Endothelial cell of umbilical vein (primary cell): ENCODE measurements at regions not wholly inside any gene's neighbourhood (a gene's known extent, or its start where the extent isn't known, plus 50 kb on each side); places are given as distances from the start of the nearest gene placed in this dataset.
"Not testable (repeated sequence)": the region's sequence is repeated elsewhere in the genome, so short reads cannot be mapped to it uniquely, and the experiment has no call there.

Source experiments
- BruUV-seq: library from RNA; stranded (reverse); fragments of 400-500 nt; replicated peaks from 2 replicates; lab custom pipeline; 2021; lab: Mats Ljungman, UMichigan
- CTCF ChIA-PET: fragments of 300-600, 350-600 bp; sonication (Branson Sonifier 250); formaldehyde crosslinking; loops from one replicate; lab custom pipeline; 2021; ENCODE audit warnings: antibody characterized with exemption, inconsistent platforms; lab: Charles Lee
- POLR2A ChIA-PET: fragments of 300-600, 350-600 bp; sonication (Branson Sonifier 250); formaldehyde crosslinking; loops from one replicate; lab custom pipeline; 2021; ENCODE audit warnings: antibody characterized with exemption, inconsistent platforms; lab: Charles Lee
- DNase-seq: peaks from one replicate; pipeline ENCODE4 v3.0.0-alpha.2; 2011; ENCODE audit warnings: low read depth, low spot score
- FAIRE-seq: peaks from 2 replicates; lab custom pipeline; 2011; peaks lifted over from hg19 to GRCh38; lab: Jason Lieb, UNC
- H2AFZ ChIP-seq: 2 replicates; pipeline ENCODE4 v1.6.0; 2012; ENCODE audit warnings: low read depth, low read length, control low read depth, inconsistent platforms
- H3K27ac ChIP-seq: 2 replicates; pipeline ENCODE4 v1.5.1; 2011; ENCODE audit warnings: low read depth, mild to moderate bottlenecking, control low read depth, low read length, moderate library complexity; ENCODE audit not compliant: insufficient read depth
- H3K27me3 ChIP-seq, 2 experiments: 2 replicates each; pipeline versions ENCODE4 v1.6.0 to v1.6.1; 2011; ENCODE audit warnings: low read length in 2 of 2, mixed read lengths in 1 of 2; ENCODE audit not compliant: control insufficient read depth in 2 of 2, insufficient read depth in 2 of 2
- H3K36me3 ChIP-seq, 2 experiments: 2 replicates in 1 of 2; 3 replicates in 1 of 2; pipeline ENCODE4 v1.5.1; 2011; ENCODE audit warnings: low read length in 2 of 2, mild to moderate bottlenecking in 1 of 2, moderate library complexity in 1 of 2; ENCODE audit not compliant: control insufficient read depth in 2 of 2, insufficient read depth in 2 of 2; ENCODE audit errors: extremely low read depth in 1 of 2
- H3K4me1 ChIP-seq: 3 replicates; pipeline ENCODE4 v1.5.1; 2011; ENCODE audit warnings: mild to moderate bottlenecking, low read length; ENCODE audit not compliant: control insufficient read depth, insufficient read depth; ENCODE audit errors: extremely low read depth
- H3K4me2 ChIP-seq: 2 replicates; pipeline ENCODE4 v1.6.1; 2011; ENCODE audit warnings: low read length, control low read depth, mixed read lengths; ENCODE audit not compliant: insufficient read depth
- H3K4me3 ChIP-seq, 3 experiments: fragments of 200-600 bp in 1 of 3; sonication (generic), shearing (Covaris generic) in 1 of 3; replicated peaks in 1 of 3; 2 replicates each; pipeline ENCODE4 v1.5.1; 2011 to 2016; ENCODE audit warnings: control low read depth in 3 of 3, low read length in 3 of 3, mild to moderate bottlenecking in 2 of 3, inconsistent platforms in 1 of 3, low read depth in 1 of 3, moderate library complexity in 1 of 3; ENCODE audit not compliant: insufficient read depth in 1 of 3
- H3K79me2 ChIP-seq: 2 replicates; pipeline ENCODE4 v1.6.0; 2012; ENCODE audit warnings: low read length, inconsistent platforms; ENCODE audit not compliant: control insufficient read depth, insufficient read depth
- H3K9ac ChIP-seq: replicated peaks from 2 replicates; pipeline ENCODE3; 2011; ENCODE audit warnings: low read length, control low read depth; ENCODE audit not compliant: insufficient read depth; ENCODE audit errors: extremely low read depth
- H3K9me1 ChIP-seq: replicated peaks from 3 replicates; pipeline ENCODE4 v1.6.0; 2011; ENCODE audit warnings: mild to moderate bottlenecking, low read length; ENCODE audit not compliant: control insufficient read depth, insufficient read depth; ENCODE audit errors: extremely low read depth
- H3K9me3 ChIP-seq: replicated peaks from 2 replicates; pipeline ENCODE4 v1.5.1; 2012; ENCODE audit warnings: low read length, inconsistent platforms; ENCODE audit not compliant: control insufficient read depth, insufficient read depth
- H4K20me1 ChIP-seq: replicated peaks from 2 replicates; pipeline ENCODE3; 2011; ENCODE audit warnings: mild to moderate bottlenecking, low read length; ENCODE audit not compliant: control insufficient read depth, insufficient read depth; ENCODE audit errors: extremely low read depth
- GATA2 ChIP-seq: IDR thresholded peaks from 2 replicates; pipeline ENCODE4 v1.7.0; 2011; ENCODE audit warnings: low read depth, mild to moderate bottlenecking, moderate library complexity, mixed read lengths, low read length; ENCODE audit not compliant: insufficient read length, insufficient read depth
- POLR2A ChIP-seq: IDR thresholded peaks from 2 replicates; pipeline ENCODE4 v1.6.1; 2012; ENCODE audit warnings: low read depth, mild to moderate bottlenecking, control low read depth, low read length
- dilution Hi-C: fragments of 300-500 bp; cut with MboI; formaldehyde crosslinking; loops from one replicate; pipeline ENCODE4 v1.15.0; 2019; ENCODE audit warnings: low sequenced_read_pairs; ENCODE audit not compliant: extremely low pct_ligation_motif_present
- intact Hi-C: fragments of 100-400 bp; cut with micrococcal nuclease; formaldehyde crosslinking; loops from one replicate; pipeline ENCODE4 v1.10.0; 2022
- TF ChIP-seq, protein P1 (sequence below), 2 donors: IDR thresholded peaks; 1 replicate in 1 of 2; 2 replicates in 1 of 2; pipeline ENCODE4 v1.5.1; 2011; ENCODE audit warnings: low read length in 2 of 2, mild to moderate bottlenecking in 2 of 2, moderate library complexity in 2 of 2, control low read depth in 1 of 2, inconsistent platforms in 1 of 2, low read depth in 1 of 2; ENCODE audit not compliant: insufficient read depth in 1 of 2; ENCODE audit errors: extremely low read depth in 1 of 2

DNA sequence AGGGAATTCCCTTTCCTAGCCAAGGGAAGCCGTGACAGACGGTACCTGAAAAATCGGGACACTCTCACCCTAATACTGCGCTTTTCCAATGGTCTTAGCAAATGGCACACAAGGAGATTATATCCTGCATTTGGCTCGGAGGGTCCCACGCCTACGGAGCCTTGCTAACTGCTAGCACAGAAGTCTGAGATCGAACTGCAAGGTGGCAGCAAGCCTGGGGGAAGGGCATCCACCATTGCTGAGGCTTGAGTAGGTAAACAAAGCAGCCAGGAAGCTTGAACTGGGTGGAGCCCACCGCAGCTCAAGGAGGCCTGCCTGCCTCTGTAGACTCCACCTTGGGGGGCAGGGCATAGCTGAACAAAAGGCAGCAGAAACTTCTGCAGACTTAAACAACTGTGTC, 560.6 kb downstream of the SOX5 start:
- intact Hi-C loops, H3K4me2 ChIP-seq, H3K4me3 ChIP-seq, H3K4me1 ChIP-seq, DNase-seq, POLR2A ChIA-PET, H3K9ac ChIP-seq, H3K9me1 ChIP-seq, FAIRE-seq, H2AFZ ChIP-seq, BruUV-seq, H3K36me3 ChIP-seq, dilution Hi-C loops, H4K20me1 ChIP-seq, H3K79me2 ChIP-seq, H3K9me3 ChIP-seq, H3K27ac ChIP-seq, CTCF ChIA-PET, H3K27me3 ChIP-seq: not testable (repeated sequence)

DNA sequence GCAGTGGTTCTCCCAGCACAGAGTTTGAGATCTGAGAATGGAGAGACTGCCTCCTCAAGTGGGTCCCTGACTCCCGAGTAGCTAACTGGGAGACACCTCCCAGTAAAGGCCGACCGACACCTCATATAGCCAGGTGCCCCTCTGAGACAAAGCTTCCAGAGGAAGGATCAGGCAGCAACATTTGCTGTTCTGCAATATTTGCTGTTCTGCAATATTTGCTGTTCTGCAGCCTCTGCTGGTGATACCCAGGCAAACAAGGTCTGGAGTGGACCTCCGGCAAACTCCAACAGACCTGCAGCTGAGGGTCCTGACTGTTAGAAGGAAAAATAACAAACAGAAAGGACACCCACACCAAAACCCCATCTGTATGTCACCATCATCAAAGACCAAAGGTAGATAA, 560.2 kb downstream of the SOX5 start:
- FAIRE-seq, H4K20me1 ChIP-seq, DNase-seq, BruUV-seq, H3K27me3 ChIP-seq, POLR2A ChIA-PET, H3K36me3 ChIP-seq, H3K9ac ChIP-seq, H3K9me3 ChIP-seq, CTCF ChIA-PET, H3K4me3 ChIP-seq, intact Hi-C loops, H3K4me1 ChIP-seq, H3K4me2 ChIP-seq, H3K27ac ChIP-seq, dilution Hi-C loops, H3K9me1 ChIP-seq, H2AFZ ChIP-seq, H3K79me2 ChIP-seq: not testable (repeated sequence)

GRCh38 chr12:23399402-23399933, 550.0 kb downstream of the SOX5 start:
- H3K9ac ChIP-seq: no peak overlapping the region
- H4K20me1 ChIP-seq: no peaks in the 10 kb centered on the region
- no peaks in the 10 kb centered on the region for H3K79me2 ChIP-seq
- no peaks in the 10 kb centered on the region for H3K9me1 ChIP-seq
- FAIRE-seq (no peak), DNase-seq (no peak)
- no peak overlapping the region for H3K27ac ChIP-seq
- H3K4me1 ChIP-seq: no peaks in the 10 kb centered on the region
- H3K4me3 ChIP-seq: no peak overlapping the region
- TF ChIP-seq GATA2: no peak
- TF ChIP-seq, protein P1, sequence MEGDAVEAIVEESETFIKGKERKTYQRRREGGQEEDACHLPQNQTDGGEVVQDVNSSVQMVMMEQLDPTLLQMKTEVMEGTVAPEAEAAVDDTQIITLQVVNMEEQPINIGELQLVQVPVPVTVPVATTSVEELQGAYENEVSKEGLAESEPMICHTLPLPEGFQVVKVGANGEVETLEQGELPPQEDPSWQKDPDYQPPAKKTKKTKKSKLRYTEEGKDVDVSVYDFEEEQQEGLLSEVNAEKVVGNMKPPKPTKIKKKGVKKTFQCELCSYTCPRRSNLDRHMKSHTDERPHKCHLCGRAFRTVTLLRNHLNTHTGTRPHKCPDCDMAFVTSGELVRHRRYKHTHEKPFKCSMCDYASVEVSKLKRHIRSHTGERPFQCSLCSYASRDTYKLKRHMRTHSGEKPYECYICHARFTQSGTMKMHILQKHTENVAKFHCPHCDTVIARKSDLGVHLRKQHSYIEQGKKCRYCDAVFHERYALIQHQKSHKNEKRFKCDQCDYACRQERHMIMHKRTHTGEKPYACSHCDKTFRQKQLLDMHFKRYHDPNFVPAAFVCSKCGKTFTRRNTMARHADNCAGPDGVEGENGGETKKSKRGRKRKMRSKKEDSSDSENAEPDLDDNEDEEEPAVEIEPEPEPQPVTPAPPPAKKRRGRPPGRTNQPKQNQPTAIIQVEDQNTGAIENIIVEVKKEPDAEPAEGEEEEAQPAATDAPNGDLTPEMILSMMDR (IDR thresholded peaks at IDR 0.05; ENCODE audit: extremely low read depth in 1 of 2, insufficient read depth in 1 of 2, low read depth in 1 of 2, low read length in 2 of 2): no peak
- no peak for TF ChIP-seq POLR2A
- ChIA-PET POLR2A (no interaction called here), CTCF (no interaction called here)
- H2AFZ ChIP-seq: no peak overlapping the region
- no peaks in the 10 kb centered on the region for H3K36me3 ChIP-seq
- no peak overlapping the region for H3K4me2 ChIP-seq
- intact Hi-C loops: no loop called here
- H3K9me3 ChIP-seq: no peaks in the 10 kb centered on the region
- no peaks in the 10 kb centered on the region for H3K27me3 ChIP-seq
- dilution Hi-C loops: no loop called here
- BruUV-seq: no TSS peak
